Mesenchymal stem cell (in vitro differentiated cells and primary cell): ENCODE measurements at regions not wholly inside any gene's neighbourhood (a gene's known extent, or its start where the extent isn't known, plus 50 kb on each side); places are given as distances from the start of the nearest gene placed in this dataset.

Source experiments
- DNase-seq: peaks from one replicate; pipeline ENCODE4 v3.0.0-alpha.2; 2013
- H2AFZ ChIP-seq: one replicate; pipeline ENCODE4 v1.6.1; 2013; ENCODE audit warnings: low read depth, mild to moderate bottlenecking, control low read depth, inconsistent platforms, low read length, moderate library complexity
- H2AK5ac ChIP-seq: 2 replicates; pipeline ENCODE4 v1.6.1; 2013; ENCODE audit warnings: low read length, moderate library complexity, mild to moderate bottlenecking, inconsistent platforms; ENCODE audit not compliant: severe bottlenecking
- H2BK120ac ChIP-seq: one replicate; pipeline ENCODE4 v1.6.1; 2013; ENCODE audit warnings: low read depth, mild to moderate bottlenecking, inconsistent platforms, low read length, moderate library complexity
- H2BK12ac ChIP-seq, 2 experiments: one replicate each; pipeline ENCODE4 v1.6.1; 2013; ENCODE audit warnings: inconsistent platforms in 2 of 2, low read length in 2 of 2, mild to moderate bottlenecking in 2 of 2, moderate library complexity in 2 of 2, control low read depth in 1 of 2
- H2BK15ac ChIP-seq: one replicate; pipeline ENCODE4 v1.6.1; 2013; ENCODE audit warnings: mild to moderate bottlenecking, low read depth, inconsistent platforms; ENCODE audit not compliant: poor library complexity, severe bottlenecking
- H2BK5ac ChIP-seq: 2 replicates; pipeline ENCODE4 v1.6.1; 2013; ENCODE audit warnings: low read depth, mild to moderate bottlenecking, low read length, control low read depth, inconsistent platforms; ENCODE audit not compliant: poor library complexity, severe bottlenecking
- H3K14ac ChIP-seq, 2 experiments: one replicate each; pipeline ENCODE4 v1.6.1; 2013; ENCODE audit warnings: inconsistent platforms in 2 of 2, low read length in 2 of 2, control low read depth in 1 of 2, mild to moderate bottlenecking in 1 of 2, moderate library complexity in 1 of 2
- H3K18ac ChIP-seq, 2 experiments: one replicate each; pipeline ENCODE4 v1.6.1; 2013; ENCODE audit warnings: inconsistent platforms in 2 of 2, low read length in 2 of 2, control low read depth in 1 of 2, low read depth in 1 of 2, mild to moderate bottlenecking in 1 of 2
- H3K23ac ChIP-seq, 2 experiments: one replicate each; pipeline ENCODE4 v1.6.1; 2013; ENCODE audit warnings: inconsistent platforms in 2 of 2, low read length in 2 of 2, mild to moderate bottlenecking in 2 of 2, moderate library complexity in 2 of 2, control low read depth in 1 of 2
- H3K27ac ChIP-seq: 2 replicates; pipeline ENCODE4 v1.5.1; 2013; ENCODE audit warnings: mild to moderate bottlenecking, moderate library complexity, low read length, control low read depth, inconsistent platforms; ENCODE audit not compliant: poor library complexity, severe bottlenecking
- H3K27me3 ChIP-seq, 2 experiments: 2 replicates each; pipeline versions ENCODE4 v1.6.1 to v1.7.0; 2013; ENCODE audit warnings: low read length in 2 of 2, mild to moderate bottlenecking in 2 of 2, moderate library complexity in 2 of 2, control low read depth in 1 of 2, inconsistent platforms in 1 of 2; ENCODE audit not compliant: control insufficient read depth in 1 of 2, insufficient read depth in 1 of 2
- H3K36me3 ChIP-seq, 2 experiments: 2 replicates each; pipeline versions ENCODE4 v1.6.1 to v1.7.0; 2013; ENCODE audit warnings: low read length in 2 of 2, control low read depth in 1 of 2, inconsistent platforms in 1 of 2, low read depth in 1 of 2, mild to moderate bottlenecking in 1 of 2; ENCODE audit not compliant: insufficient read depth in 2 of 2, control insufficient read depth in 1 of 2
- H3K4ac ChIP-seq, 2 experiments: one replicate each; pipeline ENCODE4 v1.6.1; 2013; ENCODE audit warnings: inconsistent platforms in 2 of 2, low read length in 2 of 2, mild to moderate bottlenecking in 2 of 2, moderate library complexity in 2 of 2, control low read depth in 1 of 2, low read depth in 1 of 2
- H3K4me1 ChIP-seq: 2 replicates; pipeline ENCODE4 v1.6.1; 2013; ENCODE audit warnings: low read depth, low read length, control low read depth; ENCODE audit not compliant: control insufficient read depth, insufficient read depth
- H3K4me2 ChIP-seq: 2 replicates; pipeline ENCODE4 v1.6.1; 2013; ENCODE audit warnings: low read length, mild to moderate bottlenecking, inconsistent platforms; ENCODE audit not compliant: poor library complexity, severe bottlenecking
- H3K4me3 ChIP-seq, 2 experiments: 2 replicates each; pipeline versions ENCODE4 v1.5.1 to v1.7.0; 2013; ENCODE audit warnings: low read length in 2 of 2, mild to moderate bottlenecking in 2 of 2, control low read depth in 1 of 2, low read depth in 1 of 2; ENCODE audit not compliant: insufficient read depth in 1 of 2
- H3K79me1 ChIP-seq: replicated peaks from 2 replicates; pipeline ENCODE4 v1.6.1; 2013; ENCODE audit warnings: mild to moderate bottlenecking, control low read depth, low read length, inconsistent platforms; ENCODE audit not compliant: poor library complexity, severe bottlenecking
- H3K9ac ChIP-seq: 2 replicates; pipeline ENCODE4 v1.7.0; 2013; ENCODE audit warnings: mild to moderate bottlenecking, low read length, moderate library complexity
- H3K9me3 ChIP-seq: 2 replicates; pipeline ENCODE4 v1.7.0; 2013; ENCODE audit warnings: mild to moderate bottlenecking, low read length; ENCODE audit not compliant: control insufficient read depth
- H4K8ac ChIP-seq: one replicate; pipeline ENCODE4 v1.6.1; 2013; ENCODE audit warnings: inconsistent platforms, mild to moderate bottlenecking, low read length, moderate library complexity
- H4K91ac ChIP-seq: one replicate; pipeline ENCODE4 v1.6.1; 2013; ENCODE audit warnings: mild to moderate bottlenecking, low read length, inconsistent platforms
- WGBS: methylation state at CpG from one replicate; pipeline ENCODE4 v1.1.7; 2013; ENCODE audit warnings: mixed read lengths; 5-methylcytosine and 5-hydroxymethylcytosine counted together

- H3K23ac ChIP-seq: no peak overlapping the region
- no peak overlapping the region for H2AFZ ChIP-seq
- no peak overlapping the region for H4K8ac ChIP-seq
- H3K27ac ChIP-seq: no peak overlapping the region
- no peak for DNase-seq
- H3K4me1 ChIP-seq: no peaks in the 10 kb centered on the region
- WGBS: 50% methylated on average over 3 of the region's 3 CpGs
- H2BK15ac ChIP-seq: no peak overlapping the region
- H3K27me3 ChIP-seq: no peaks in the 10 kb centered on the region
- H2BK120ac ChIP-seq: no peak overlapping the region
- no peak overlapping the region for H3K14ac ChIP-seq
- no peak overlapping the region for H3K18ac ChIP-seq
- no peak overlapping the region for H3K4me3 ChIP-seq
- H2BK5ac ChIP-seq: no peak overlapping the region
- no peak overlapping the region for H3K4me2 ChIP-seq
- no peaks in the 10 kb centered on the region for H3K9me3 ChIP-seq
- H4K91ac ChIP-seq: no peak overlapping the region
- no peak overlapping the region for H2AK5ac ChIP-seq
- H2BK12ac ChIP-seq: no peak overlapping the region
- H3K4ac ChIP-seq: no peak overlapping the region
- no peaks in the 10 kb centered on the region for H3K79me1 ChIP-seq
- H3K36me3 ChIP-seq: no peaks in the 10 kb centered on the region
- H3K9ac ChIP-seq: no peak overlapping the region
Measured at GRCh38 chr7:85954961-85955360, 688.7 kb upstream of the GRM3 start.

DNA sequence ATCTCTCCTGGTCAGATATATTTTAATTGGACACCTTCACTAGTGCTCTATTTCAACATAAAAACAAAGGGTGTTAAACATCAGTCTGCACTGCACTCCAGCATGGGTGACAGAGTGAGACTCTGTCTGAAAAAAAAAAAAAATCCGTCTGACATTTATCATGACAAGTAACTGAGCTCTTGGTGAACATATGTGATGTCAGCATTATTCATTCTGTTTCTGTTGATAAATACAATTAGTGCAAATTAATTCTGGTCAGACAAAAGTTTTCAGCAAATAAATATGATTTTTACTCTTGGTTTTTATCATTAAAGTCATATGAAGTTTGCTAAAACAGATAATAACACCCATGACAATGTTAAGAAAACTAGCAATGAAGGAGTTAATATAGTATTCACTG lies 692.8 kb upstream of the GRM3 start:
- no peak overlapping the region for H2AK5ac ChIP-seq
- H3K9ac ChIP-seq: no peak overlapping the region
- no peak overlapping the region for H3K4me3 ChIP-seq
- H2BK120ac ChIP-seq: no peak overlapping the region
- no peaks in the 10 kb centered on the region for H3K79me1 ChIP-seq
- no peaks in the 10 kb centered on the region for H3K27me3 ChIP-seq
- no peak overlapping the region for H3K18ac ChIP-seq
- no CpG with 5 or more reads among the region's 1 CpG for WGBS
- no peaks in the 10 kb centered on the region for H3K4me1 ChIP-seq
- no peak overlapping the region for H3K14ac ChIP-seq
- peaks cover 15% of the 10 kb centered on the region for H3K9me3 ChIP-seq
- H3K4ac ChIP-seq: no peak overlapping the region
- no peak overlapping the region for H3K27ac ChIP-seq
- no peak overlapping the region for H4K91ac ChIP-seq
- H3K36me3 ChIP-seq: no peaks in the 10 kb centered on the region
- no peak overlapping the region for H3K23ac ChIP-seq
- H4K8ac ChIP-seq: no peak overlapping the region
- H3K4me2 ChIP-seq: no peak overlapping the region
- H2BK12ac ChIP-seq: no peak overlapping the region
- no peak overlapping the region for H2BK5ac ChIP-seq
- no peak for DNase-seq
- H2AFZ ChIP-seq: no peak overlapping the region
- no peak overlapping the region for H2BK15ac ChIP-seq

DNA sequence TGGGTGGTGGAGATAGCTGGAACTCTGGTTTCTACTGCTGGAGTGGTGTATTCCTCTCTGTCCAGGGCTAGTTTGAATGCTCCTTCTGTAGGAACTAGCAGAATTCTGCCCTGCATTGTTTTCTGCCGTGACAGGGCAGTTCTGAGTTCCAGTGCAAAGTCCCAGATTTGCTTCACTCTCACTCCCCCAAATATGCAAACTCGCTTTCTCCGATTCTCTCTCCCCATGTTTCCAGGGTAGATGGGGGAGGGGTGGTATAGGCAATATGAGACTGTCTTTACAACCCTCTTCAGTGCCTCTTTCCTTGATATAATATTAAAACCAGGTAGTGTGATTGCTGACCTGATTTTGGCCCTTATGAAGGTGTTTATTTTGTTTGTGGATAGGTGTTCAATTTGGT lies 693.3 kb upstream of the GRM3 start:
- Histone ChIP-seq H2AK5ac (no peak overlapping the region), H2AFZ (no peak overlapping the region)
- no CpG with 5 or more reads among the region's 3 CpGs for WGBS

GRCh38 chr7:85947767-85948166 lies 695.9 kb upstream of the GRM3 start:
- Histone ChIP-seq H3K4me3 (no peak overlapping the region), H2BK5ac (no peak overlapping the region), H3K27ac (no peak overlapping the region)

More for the DNA sequence above, 693.3 kb upstream of the GRM3 start:
- H2BK5ac ChIP-seq: no peak overlapping the region
- no peak overlapping the region for H3K4ac ChIP-seq
- H3K14ac ChIP-seq: no peak overlapping the region
- H3K9me3 ChIP-seq: peaks cover 15% of the 10 kb centered on the region
- H3K4me2 ChIP-seq: no peak overlapping the region
- no peaks in the 10 kb centered on the region for H3K4me1 ChIP-seq
- no peak overlapping the region for H3K4me3 ChIP-seq
- no peak overlapping the region for H4K8ac ChIP-seq
- no peaks in the 10 kb centered on the region for H3K36me3 ChIP-seq
- no peak overlapping the region for H4K91ac ChIP-seq
- H3K79me1 ChIP-seq: no peaks in the 10 kb centered on the region
- no peak overlapping the region for H2BK120ac ChIP-seq
- H3K18ac ChIP-seq: no peak overlapping the region
- H2BK12ac ChIP-seq: no peak overlapping the region
- H3K27me3 ChIP-seq: no peaks in the 10 kb centered on the region
- no peak overlapping the region for H3K9ac ChIP-seq
- no peak overlapping the region for H3K23ac ChIP-seq
- H3K27ac ChIP-seq: no peak overlapping the region
- no peak for DNase-seq
- no peak overlapping the region for H2BK15ac ChIP-seq

More at GRCh38 chr7:85947767-85948166, 695.9 kb upstream of the GRM3 start:
- no peak overlapping the region for H2AK5ac ChIP-seq
- H3K4me1 ChIP-seq: no peaks in the 10 kb centered on the region
- H3K14ac ChIP-seq: no peak overlapping the region
- H4K91ac ChIP-seq: no peak overlapping the region
- no peak overlapping the region for H2BK12ac ChIP-seq
- no peak for DNase-seq
- H3K18ac ChIP-seq: no peak overlapping the region
- H3K36me3 ChIP-seq: no peaks in the 10 kb centered on the region
- H3K9me3 ChIP-seq: peaks cover 18% of the 10 kb centered on the region
- no peak overlapping the region for H2BK15ac ChIP-seq
- H3K27me3 ChIP-seq: no peaks in the 10 kb centered on the region
- H3K4me2 ChIP-seq: no peak overlapping the region
- H3K23ac ChIP-seq: no peak overlapping the region
- H4K8ac ChIP-seq: no peak overlapping the region
- H3K9ac ChIP-seq: no peak overlapping the region
- H3K4ac ChIP-seq: no peak overlapping the region
- no peaks in the 10 kb centered on the region for H3K79me1 ChIP-seq
- no peak overlapping the region for H2AFZ ChIP-seq
- H2BK120ac ChIP-seq: no peak overlapping the region
